Activated CD4-positive, alpha-beta T cell treated with anti-CD3 and anti-CD28 coated beads, Interleukin-2, amount 50 U/mL, for 4 hours (primary cell): ENCODE measurements at regions not wholly inside any gene's neighbourhood (a gene's known extent, or its start where the extent isn't known, plus 50 kb on each side); places are given as distances from the start of the nearest gene placed in this dataset.
"Not testable (repeated sequence)": the region's sequence is repeated elsewhere in the genome, so short reads cannot be mapped to it uniquely, and the experiment has no call there.

ENCODE experiments used
- DNase-seq, 2 experiments: peaks; one replicate each; pipeline ENCODE4 v3.0.0-alpha.2; 2020

DNA sequence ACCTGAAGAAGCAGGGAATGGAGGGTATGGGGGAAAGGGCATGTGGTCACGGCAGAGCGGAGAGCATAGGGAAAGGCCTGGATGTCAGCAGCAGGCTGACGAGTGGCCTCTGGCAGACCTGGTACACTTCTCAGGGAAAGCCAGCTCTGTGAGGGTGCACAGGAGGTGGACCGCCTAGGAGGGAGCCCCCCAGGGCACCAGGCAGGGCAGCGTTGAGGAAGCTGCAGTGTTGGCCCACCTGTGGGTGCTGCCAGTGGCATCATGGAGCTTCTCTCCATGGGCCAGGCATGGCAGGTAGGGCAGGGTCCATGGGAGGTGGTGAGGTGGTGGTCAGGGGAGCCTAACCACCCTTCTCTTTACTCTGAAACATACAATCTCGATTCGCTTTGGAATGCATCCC lies 143.0 kb upstream of the PITX1 start:
- DNase-seq: no peak

DNA sequence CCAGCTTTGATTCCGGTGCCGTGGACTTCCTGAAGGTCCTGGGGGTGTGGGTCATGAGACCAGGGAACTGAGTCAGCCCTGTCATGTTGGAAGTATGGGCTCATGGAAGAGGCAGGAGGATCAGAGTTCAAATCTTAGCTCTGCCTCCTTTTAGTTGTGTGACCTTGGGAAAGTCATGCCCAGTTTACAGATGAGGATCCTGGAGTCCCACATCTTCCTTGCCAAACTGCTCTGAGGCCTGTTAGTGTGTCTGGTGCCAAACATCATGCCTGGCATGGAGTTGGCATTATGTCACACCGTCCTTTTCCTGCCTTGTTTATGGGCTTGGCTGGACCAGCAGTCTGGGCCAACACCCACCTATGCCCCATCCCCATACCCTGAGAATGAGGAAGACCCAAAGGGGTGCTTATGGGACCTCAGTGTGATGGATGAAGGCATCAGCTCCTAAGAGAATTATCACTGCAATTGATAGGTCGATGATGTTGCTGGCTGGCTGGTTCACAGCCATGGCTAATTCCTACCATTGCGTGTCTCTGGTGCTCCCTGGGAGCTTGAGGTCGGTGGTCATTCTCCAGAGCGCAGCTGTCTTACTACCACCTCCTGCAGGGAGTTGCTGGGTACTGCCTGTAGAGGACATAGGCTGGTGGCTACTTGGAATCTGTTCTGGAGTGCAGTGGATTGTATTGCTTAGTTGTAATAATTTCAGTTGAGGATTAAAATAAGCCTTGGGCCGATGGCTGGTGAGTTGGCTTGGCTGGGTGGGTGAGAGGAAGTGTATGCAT lies 140.5 kb upstream of the PITX1 start:
- no peak for DNase-seq

DNA sequence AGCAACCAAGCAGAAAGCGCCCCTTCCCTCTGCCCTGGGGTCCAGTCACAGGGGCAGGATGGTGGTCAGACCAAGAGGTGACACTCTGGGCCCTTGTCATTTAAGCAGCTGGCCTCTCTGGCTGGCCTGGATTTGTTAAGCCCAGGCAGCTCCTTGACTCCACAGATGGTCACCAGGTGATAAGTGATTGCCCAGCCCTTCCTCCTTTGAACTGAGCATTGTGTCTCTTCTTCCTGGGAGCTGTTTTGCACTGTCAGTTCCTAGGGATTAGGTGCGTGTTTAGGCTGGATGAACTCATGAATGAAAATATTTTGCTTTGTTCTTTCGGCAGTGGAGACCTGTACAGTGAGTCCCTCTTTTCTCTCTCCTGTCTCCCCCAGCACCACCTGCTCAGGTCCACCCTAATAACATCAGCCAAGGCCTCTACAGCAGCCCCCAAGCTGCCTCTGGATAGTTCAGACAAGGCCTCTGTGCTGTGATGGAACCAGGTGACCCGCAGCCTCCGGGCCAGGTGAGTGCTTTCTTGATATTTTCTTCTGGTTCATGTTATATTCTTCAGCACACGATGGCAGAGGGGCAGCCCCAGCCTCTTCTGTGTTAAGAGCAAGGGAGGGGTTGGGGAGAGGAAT lies 139.7 kb upstream of the PITX1 start:
- DNase-seq: no peak

DNA sequence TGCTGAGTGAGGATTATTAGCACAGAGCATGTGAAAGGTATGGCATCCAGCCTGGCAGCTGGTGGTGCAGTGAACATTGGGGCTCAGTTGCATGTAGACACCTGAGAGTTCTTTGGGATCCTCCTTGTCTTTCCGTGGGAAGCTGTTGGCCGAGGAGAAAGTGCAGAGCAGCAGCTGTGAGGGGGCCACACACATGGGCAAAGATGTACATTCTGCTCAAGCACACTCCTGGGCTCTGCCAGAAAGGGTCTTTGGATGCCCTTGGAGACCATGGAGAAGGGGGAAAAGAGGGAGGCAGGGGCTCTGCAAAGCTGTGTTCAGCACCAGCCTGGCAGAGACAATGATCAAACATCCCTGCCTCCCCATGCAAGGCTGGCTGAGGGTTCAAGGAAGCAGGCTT lies 138.7 kb upstream of the PITX1 start:
- no peak for DNase-seq

DNA sequence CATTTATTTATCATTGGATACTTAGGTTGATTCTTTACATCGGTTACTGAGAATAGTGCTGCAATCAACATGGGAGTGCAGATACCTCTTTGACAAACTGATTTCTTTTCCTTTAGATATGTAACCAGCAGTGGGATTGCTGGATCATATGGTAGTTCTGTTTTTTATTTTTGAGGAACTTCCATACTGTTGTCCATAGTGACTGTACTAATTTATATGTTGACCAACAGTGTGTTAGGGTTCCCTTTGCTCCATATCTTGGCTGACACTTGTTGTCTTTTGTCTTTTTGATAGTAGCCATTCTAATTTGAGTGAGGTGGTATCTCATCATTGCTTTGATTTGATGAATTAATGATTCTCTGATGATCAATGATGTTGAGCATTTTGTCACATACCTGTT lies 137.3 kb upstream of the PITX1 start:
- no peak for DNase-seq

DNA sequence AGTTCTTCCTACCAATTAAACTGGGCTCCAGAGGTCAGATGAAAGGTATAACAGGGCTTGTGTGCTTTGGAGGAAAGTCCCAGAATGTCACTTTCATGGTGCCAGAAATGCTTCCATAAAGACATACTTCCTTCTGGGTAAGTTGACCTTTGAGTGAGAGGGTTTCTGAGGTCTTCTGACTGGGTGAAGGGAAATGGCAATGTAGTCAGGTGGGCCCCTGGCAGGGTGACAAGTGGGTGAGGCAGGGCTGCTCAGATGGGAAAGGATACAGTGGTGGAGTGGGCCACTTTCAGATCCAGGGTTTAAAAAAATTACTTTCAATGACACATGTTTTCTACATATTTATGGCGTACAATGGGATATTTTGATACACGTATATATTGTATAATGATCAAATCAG lies 136.5 kb upstream of the PITX1 start:
- no peak for DNase-seq

DNA sequence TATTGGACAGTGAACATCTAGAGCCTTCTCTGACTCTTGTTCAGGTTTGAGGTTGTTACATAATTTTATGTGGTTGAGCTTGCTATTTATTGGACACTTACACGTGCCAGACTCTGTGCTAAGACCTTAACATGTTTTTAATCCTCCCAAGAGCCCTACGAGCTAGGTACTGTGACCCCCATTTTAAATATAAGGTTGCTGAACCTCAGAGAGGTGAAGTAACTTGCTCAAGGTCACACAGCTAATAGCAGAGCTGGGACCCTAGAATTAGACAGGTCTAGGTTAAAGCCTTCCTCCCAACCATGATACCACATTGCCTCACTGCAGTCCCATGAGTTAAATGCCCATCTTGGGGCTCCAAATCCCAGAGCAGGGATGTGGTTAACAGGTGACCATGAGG lies 135.7 kb upstream of the PITX1 start:
- no peak for DNase-seq

DNA sequence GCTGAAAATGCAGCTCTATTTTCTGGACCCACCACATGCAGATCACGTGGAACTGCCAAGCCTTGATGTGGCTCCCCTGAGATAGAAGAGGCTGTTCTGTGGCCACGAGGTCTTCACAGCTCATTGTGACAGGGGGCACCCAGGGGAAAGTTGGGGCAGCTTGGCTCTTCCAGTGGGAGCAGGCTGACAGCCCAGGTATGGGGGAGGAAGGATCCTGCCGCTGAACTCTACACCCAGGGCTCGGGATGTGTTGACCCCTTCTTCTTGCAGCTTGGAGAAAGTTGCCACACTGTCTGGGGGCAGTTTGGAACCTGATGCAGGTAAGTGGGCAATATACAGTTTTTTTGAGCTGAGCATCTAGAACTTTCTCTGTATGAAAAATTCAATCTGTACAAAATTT lies 133.6 kb upstream of the PITX1 start:
- DNase-seq: no peak

DNA sequence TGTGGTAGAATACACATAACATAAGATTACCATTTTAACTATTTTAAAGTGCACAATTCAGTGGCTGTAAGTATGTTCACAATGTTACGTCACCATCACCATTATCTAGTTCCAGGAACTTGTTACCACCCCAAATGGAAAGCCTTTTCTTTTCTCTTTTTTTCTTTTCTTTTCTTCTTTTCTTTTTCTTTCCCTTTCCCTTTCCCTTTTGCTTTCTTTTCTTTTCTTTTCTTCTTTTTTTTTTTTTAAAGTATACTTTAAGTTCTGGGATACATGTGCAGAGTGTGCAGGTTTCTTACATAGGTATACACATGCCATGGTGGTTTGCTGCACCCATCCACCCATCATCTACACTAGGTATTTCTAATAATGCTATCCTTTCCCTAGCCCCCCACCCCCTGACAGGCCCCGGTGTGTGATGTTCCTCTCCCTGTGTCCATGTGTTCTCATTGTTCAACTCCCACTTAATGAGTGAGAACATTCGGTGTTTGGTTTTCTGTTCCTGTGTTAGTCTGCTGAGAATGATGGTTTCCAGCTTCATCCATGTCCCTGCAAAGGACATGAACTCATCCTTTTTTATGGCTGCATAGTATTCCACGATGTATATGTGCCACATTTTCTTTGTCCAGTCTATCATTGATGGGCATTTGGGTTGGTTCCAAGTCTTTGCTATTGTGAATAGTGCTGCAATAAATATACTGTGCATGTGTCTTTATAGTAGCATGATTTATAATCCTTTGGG lies 131.0 kb upstream of the PITX1 start:
- DNase-seq: not testable (repeated sequence)

DNA sequence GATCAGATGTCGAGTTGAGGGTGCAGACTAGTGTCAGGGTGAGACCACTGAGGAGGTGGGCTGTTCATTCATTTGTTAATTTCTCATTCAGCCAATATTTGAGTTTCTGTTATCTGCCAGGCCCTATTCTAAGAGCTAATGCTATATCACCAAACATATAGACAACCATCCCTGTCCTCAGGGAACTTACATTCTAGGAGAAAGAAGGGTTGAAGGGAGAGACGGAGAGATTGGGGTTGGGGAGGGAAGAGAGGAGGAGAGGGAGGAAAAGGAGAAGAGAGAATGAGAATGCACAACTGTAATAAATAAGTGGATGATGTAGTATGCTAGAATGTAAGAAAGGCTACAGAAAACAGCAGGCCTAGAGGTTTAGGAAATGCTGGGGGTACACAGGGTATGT lies 129.9 kb upstream of the PITX1 start:
- no peak for DNase-seq

DNA sequence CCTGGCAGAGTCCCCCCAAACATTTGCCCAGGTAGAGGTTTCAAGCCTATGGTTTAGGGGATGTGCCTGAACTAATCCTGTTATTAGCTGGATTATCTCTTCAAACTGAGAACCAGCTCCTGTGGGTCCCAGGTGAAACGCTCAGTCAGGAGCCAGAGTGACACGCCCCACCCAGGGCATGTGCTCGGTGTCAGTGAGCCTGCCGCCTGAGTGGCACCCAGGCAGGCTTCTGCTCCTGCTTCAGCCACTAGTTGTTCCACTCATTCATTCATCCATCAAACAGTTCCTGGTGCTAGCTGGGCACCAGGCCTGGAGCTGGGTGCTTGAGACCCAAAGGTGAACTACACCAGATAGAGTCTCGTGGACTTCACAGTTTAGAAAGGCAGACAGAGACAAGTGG lies 129.4 kb upstream of the PITX1 start:
- no peak for DNase-seq

DNA sequence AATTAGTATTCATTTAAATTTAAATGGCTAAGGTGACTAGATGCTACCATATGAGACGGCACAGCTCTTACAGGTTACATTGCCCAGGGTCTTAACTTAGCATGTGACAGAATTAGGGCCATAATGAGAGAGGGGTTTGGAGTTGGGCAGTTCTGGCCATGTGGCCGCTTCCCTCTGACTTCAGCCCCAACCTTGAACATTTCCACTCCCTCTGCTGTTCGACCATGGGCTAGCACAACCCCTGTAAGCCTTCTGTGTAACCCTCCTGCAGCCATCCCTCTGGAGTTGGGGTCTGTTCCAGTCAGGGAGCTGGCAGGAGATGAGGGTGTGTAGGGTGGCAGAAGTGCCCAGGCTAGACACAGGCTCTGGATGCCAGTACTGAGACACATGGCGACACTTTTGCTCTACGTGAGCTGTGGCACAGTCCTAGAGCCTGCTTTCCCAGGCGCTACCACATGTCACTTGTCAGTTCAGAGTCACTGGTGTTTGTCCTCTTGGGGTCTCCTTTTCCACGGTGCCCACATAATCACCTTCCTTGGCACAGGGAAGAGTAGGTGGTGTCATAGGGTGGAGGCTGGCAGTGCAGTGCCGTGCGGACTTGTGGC lies 128.7 kb upstream of the PITX1 start:
- no peak for DNase-seq

DNA sequence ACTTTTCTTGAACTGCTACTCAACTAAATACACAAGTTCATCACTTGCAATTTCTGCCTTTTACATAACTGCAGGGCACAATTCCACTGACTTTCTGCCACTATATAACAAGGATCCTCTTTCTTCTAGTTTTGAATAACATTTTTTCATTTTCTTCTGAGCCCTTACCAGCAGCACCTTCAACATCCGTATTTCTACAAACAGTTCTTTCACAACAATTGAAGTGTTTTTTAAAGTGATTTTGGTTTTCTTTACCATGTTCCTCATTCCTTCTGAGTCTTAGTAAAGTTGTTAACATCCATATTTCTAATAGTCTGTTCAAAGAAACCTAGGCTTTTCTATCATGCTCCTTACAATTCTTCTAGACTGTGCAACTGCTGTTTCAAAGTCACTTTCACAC lies 127.2 kb upstream of the PITX1 start:
- no peak for DNase-seq

DNA sequence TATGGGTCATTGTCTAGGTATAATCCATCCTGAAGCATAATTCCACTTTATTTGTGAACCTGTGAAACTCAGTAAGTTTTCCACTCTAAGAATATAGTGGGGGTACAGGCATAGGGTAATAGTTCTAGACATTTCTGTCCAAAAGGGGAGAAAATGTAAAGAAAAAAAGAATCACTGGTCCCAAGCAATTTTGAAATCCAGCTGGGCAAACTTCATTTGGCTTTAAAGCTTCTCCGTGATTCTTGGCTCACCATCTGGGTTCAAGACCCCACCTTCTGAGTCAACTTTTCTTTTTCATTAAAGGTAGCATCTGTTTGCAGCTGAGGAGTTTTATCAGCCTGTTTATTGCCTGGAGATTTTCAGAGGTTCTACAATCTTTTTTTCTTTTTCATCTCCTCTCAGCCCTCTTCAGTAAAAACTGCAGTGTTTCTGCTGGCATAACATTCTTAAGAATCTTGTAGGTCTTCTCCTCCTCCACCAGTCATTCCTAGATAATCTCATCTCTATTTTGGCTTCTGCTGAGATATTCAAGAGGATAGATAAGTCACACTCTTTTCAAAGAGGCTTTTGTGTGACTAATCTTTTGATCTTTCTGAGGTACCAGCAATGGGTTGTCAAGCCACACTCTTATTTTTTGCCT lies 126.1 kb upstream of the PITX1 start:
- DNase-seq: no peak

DNA sequence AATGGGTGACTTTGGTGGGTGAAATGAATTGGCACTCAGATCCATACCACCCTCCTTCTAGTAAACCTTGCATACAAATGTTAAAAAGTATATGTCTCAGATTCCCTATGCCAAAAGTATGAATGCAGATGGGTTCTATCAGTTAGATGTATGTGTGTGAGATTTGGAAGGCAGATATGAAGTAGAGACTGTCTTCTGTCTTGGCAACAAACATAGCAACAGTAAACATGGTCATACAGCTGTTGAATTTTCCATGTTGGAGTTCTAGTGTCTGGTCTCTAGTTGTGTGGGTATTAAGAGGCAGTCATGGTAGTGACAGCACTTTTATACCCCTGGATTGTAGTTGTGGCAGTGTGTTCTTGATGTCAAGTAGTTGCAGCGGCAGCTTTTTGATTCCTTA lies 125.6 kb upstream of the PITX1 start:
- no peak for DNase-seq

DNA sequence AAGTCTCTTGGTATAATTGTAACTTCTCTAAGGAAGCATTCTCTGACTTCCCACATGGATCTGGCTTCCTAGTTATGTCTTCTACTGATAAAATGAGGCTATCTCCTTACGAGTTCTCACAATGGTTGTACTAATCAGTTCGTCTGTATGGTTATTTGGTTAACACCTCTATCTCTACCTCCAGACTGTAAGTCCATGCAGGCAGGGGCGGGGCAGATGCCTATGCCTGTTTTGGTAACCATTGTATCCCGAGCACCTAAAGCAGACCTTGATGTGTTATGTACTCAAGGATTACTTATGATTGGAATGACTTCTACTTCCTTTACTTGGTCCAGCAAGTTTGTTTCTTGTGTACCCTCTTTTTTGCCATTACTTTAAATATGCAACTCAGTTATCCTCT lies 125.0 kb upstream of the PITX1 start:
- DNase-seq: no peak

DNA sequence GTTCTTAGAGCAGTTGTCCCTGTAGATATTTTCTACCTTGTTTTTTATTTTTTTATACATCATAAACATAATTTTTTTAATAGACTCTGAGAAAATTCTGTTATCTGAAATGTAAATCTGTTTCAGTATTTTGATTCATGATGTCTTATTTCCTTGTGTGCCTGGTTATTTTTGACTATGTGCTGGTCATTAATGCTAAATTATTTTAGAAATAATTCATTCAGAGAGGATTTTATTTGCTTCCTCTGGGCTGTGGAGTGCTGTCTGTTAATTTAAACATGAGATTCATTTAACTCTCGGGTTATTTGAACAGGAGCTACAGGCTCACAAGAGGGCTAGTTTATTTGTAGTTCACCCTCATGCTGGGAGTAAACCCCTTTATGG lies 124.3 kb upstream of the PITX1 start:
- no peak for DNase-seq

DNA sequence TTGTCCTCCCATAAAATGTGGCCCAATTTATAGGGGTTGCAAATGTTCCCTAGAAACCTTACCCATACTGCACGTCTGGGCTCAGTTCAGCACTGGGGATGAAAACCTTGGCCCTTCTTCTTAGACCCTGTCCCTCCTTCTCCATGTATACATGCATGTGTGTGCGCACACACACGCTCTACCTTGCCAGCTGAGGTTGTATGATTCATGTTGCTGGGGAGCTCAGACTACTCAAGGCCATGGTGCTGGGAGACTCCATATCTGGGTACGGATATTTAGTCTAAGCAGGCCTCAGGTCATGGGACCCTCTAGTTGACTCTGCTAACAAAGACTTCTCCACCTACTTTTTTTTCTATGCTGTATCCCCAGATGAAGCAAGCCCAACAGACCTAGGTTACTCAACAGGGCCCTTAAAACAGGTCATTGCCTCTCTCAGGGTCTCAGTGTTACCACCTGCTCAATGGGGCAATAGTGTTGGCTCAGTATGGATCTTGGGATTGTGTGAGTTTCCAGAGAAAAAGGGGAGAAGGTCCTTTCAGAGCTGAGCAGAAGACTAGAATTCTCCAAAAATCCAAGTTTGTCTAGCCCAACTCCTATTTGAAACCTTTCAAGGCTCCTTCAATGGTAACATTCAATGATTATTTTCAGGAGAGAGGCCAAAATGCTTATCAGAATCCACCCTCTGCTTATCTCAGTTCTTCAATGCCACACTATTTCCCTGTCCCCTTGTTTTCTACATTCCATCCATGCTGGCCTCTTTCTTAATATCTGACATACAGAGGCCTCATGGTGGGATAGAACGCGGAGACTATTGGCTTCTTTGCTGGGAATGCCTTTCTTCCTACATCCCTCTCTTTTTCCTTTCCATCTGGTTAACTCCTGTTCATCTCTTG lies 123.6 kb upstream of the PITX1 start:
- no peak for DNase-seq

DNA sequence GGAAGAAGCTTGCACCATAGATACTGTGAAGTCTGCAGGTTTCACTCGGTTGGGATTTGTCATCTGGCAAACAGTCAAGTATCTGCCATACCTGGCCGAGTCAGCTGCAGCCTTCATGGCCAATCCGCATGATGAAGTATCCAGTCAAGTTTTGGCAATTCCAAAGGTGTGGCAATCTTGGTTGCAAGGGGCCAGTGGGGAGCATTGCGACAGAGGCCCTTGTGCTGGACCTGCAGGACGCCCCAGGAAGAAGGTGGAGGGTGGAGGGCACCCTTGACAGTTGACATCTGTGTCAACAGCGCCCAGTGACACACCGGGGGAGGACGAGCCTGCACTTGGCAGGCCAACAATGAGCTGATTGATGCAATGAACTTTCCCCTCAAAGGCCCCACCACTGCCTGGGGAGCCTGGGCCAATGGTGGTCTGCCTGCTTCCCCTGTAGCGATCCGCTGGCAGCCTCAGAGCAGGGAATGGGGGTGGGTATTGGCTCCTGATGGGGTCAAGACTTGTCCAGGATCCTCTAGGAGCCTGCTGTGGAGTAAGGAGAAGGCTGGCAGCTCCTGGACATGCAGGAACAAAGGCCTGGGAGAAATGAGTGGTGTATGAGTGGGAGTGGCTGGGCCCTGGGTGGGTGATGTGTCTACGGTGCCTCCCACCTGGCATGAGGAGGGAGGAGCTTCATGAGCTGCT lies 122.8 kb upstream of the PITX1 start:
- no peak for DNase-seq

DNA sequence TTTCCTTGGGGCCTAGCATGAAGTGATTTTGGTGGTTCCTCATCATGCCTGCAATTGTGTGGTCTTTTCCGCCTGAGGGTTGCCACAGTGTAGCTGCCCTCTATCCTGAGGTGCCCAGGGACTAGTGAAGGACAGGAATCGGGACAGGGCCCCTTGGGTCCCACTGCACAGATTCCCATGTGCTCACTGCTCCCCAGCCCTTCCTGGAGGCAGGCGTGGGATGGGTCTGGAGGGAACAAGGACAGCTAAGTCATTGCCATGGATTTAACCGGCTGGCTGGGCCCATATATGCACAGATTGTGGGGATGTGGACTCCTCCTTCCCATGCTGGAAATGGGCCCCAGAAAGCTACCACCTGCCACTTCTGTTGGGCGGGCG lies 122.3 kb upstream of the PITX1 start:
- DNase-seq: no peak

DNA sequence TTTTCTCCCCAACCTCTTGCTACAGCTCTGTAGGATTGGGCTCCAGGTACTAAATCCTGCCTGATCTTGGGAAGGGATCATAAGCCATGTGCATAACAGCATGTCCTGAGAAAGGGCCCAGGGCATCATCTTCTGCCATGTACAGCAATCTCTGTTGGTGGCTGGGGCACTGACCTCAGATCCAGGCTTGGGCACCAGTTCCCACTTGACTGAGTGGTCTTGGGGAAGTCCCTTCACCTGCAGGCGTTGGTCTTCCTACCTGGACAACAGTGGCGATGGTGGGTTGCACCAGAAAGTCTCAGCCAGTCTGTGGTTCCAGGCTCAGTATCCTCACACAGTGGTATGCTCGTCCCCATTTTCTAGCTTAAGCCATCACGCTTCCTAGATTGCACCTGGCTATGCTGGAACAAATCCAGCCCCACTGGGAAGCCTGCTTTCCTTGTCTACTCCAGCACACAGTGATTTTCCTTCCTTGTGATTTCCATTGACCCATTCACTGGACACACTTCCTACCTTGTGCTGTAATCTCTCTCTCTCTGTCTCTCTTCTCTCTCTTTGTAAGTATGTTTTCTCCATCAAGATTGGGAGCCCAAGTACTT lies 121.7 kb upstream of the PITX1 start:
- no peak for DNase-seq
